Colon (tissue), 2 donors: ENCODE measurements at regions not wholly inside any gene's neighbourhood (a gene's known extent, or its start where the extent isn't known, plus 50 kb on each side); places are given as distances from the start of the nearest gene placed in this dataset.

Source experiments
- FAIRE-seq: peaks from 2 replicates; lab custom pipeline; 2012; peaks lifted over from hg19 to GRCh38; lab: Jason Lieb, UNC
- donor health status: control.
- donor health status: control.

GRCh38 chr3:109532257-109533216, 195.2 kb upstream of the DPPA4 start:
- no peak for FAIRE-seq

DNA sequence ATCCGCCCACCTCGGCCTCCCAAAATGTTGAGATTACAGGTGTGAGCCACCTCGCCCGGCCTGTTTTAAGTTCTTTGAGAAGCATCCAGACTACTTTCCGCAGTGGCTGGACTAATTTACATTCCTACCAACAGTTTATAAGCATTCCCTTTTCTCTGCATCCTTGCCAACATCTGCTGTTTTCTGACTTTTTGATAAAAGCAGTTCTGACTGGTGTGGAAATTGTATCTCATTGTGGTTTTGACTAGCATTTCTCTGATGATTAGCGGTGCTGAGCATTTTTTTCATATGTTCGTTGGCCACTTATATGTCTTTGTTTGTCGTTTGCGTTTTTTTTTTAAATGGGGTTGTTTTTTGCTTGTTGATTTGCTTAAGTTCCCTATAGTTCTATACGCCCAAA, 208.4 kb upstream of the DPPA4 start:
- no peak for FAIRE-seq

DNA sequence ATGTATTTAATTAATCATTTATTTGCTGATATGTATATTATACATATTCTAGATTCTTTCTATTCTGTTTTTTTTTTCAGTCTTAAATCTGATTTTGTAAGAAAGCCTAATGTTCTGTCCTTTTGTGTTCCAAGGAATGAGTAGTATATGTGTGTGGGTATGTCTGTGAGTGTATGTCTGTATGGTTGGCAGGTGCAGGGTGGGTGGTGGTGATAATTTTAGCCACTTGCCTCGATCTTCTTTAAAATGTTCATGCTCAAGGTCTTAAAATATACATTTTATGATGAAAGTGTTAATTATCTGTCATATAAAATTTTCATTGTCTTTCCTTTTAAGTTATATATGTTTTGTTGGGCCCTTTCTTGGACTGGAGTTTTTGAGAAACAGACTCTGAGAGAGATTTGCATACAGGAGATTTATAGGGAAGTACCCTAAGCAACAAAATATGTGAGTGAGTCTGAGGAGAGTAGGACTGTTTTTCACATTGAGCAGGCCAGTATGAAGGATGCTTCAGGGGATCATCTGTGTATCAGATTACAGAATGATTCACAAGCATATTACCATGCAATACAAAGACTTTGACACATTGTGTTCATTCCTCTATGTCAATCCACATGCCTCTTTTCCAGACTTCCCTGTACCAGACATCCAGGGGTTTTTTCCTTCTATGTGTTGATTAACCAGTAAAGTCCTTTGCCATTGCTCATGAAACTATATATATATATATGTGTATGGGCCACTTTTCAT, 211.0 kb upstream of the DPPA4 start:
- no peak for FAIRE-seq

DNA sequence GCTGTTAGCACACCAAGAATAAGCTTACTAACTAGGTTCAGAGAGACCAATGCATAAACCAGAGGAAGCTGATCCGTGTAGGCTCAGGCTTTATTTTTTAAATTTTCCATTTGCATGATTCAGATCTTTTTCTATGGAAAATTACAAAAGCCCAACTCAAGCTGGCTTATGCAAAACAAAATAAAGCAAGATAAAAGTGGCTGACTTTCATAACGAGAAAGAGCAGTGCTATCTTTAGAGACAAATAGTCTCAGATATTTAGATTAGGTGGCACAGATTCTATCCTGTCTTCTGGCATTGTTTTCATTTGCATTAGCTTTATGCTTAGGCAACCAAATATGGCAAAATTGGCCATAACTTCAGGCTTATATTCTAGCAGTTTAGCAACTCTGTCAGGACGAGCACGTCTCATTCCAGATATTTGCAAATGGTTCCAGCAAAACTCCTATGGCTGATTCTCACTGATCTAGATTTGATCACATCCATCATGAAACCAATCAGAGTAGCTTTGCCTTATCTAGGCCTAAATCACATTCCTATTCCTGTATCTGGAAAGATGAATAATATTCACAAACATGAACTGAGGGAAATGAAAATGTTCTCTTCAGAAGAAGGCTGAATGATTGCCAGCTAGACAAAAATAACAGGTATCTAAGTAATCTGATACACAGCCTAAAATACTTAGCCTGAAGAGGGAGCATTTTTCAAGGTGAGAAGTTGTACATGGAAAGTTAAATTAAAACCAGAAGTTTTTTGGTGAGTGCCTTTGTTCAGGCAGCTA, 216.4 kb upstream of the DPPA4 start:
- FAIRE-seq: no peak

DNA sequence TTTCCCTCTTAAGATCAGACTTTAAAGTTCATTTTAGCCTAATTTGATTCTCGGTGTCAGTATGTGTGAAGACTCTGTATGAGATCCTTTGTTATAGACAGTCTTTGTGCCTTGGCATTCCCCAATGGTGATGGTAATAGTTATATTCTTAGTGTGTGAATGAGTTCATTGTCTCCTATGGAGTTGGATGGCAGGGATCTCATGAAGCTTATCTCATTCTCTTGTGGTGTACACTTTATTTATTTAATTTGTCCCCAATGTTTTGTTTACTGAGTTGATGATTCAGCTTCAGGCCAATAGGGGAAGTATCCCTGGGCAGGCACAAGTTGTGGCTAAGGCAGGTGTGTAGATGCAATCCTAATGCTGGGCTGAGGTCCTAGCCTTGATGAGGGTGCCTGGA, 222.0 kb upstream of the DPPA4 start:
- no peak for FAIRE-seq

DNA sequence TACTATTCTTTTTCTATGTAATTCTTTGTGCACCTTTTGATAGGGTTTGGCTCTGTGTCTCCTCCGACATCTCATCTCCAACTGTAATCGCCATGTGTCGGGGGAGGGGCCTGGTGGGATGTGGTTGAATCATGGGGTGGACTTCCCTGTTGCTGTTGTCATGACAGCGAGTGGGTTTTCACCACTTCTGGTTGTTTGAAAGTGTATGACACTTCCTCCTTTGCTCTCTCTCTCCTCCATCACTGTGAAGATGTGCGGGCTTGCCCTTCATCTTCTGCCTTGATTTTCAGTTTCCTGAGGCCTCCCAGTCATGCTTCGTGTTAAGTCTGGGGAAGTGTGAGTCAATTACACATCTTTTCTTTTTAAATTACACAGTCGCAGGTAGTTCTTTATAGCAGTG, 225.8 kb upstream of the DPPA4 start:
- FAIRE-seq: no peak

DNA sequence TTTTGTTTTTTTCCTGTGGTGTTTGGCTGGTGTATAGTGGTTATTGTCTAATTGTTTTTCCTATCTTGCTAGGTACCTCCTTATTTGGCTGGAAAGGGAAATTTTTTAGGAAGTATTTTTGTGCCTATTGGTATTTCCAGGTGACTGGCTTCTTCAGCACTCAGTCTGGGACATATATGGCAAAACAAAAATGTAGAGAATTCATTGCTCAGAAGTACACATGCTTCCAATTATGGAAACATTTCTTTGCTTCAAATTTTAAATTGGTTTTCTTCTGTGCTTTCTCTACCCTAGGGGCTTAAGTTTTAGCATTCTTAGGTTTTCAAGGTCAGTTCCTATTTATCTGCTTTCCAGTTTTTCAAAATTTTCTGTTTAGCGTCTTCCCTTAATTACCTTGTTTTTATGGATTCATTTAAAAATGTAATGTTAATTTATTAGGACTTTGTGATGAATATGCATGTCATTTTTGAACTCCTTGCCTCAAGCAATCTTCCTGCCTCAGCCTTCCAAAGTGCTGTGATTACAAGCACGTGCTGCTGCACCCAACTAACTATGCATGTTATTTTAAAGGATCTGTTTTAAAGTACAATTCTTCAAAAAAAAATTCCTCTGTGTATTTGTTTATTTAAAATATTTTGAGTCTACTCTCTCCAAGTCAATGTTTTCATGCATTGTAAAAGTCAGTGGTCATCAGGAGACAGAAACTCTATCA, 231.9 kb upstream of the DPPA4 start:
- no peak for FAIRE-seq

- no peak for FAIRE-seq
Observed at GRCh38 chr3:109570408-109570807, 233.1 kb upstream of the DPPA4 start.

DNA sequence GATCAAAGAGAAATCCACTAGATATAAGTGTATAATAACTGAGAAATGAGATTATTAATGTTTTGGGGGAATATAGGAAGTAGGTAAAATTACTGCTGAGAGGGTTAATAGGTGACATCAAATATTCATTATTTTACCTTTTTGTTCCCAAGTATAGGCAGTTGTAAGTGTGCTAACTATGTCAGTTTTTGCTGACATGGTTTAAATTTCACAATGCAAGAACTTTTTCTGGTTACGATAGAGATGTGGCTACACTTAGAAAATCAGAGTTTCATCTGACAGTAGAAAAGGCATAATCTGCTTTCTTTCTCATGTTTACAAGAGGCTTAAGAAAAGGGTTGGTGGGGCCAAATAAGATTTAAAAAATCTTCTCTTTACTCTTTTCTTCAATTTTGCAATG, 235.0 kb upstream of the DPPA4 start:
- FAIRE-seq: no peak

DNA sequence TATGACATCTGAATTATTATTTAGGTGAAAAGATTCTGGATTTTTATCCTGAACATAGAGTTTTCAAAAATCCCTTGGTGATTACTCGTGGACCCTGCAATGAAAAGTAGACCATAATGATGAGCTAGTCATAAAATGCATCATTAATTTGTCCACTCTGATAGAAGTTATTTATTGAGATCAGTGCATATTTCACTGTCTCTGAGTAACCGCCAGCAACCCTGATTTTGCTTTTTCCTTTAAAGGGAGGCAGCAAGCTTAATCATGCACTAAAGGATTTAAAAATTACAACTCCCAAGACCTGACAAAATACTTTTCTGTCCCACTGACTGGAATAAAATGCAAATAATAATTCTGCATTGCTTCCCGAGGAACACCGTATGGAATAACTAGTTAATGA, 259.6 kb upstream of the DPPA4 start:
- FAIRE-seq: no peak

DNA sequence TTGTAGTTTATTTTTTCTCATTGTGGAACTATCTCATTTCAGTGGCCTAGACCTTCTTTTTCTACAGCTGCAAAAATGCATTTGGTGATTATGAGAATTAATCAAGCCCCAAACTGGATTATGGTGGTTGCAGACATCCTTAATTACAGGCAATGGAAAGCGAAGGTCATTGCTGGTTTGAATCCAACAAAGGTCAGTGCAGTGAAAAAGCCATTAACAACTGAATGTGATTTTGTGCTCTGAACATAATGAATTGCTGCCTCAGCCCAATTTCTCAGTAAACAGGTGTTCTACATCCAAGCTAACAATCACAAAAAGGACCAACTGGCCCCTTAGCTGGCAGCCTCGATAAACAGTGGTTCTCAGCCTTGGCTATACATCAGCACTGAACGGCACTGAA, 260.1 kb upstream of the DPPA4 start:
- FAIRE-seq: no peak

- FAIRE-seq: no peak
Observed at GRCh38 chr3:109607897-109608296, 270.6 kb upstream of the DPPA4 start.

DNA sequence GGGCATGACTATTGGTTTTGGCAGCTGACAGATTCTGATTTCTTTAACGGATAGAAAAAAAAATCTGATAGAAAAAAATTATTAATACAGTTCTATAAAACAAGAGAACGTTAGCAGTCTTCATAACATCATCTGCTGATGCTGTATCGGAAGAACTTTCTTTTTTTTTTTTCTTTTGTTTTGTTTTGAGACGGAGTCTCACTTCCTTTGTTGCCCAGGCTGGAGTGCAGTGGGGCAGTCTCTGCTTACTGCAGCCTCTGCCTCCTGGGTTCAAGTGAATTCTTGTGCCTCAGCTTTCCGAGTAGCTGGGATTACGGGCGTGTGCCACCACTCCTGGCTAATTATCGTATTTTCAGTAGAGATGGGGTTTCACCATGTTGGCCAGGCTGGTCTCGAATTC, 271.2 kb upstream of the DPPA4 start:
- no peak for FAIRE-seq

- no peak for FAIRE-seq
Observed at GRCh38 chr3:109618766-109619378, 281.5 kb upstream of the DPPA4 start.

- no peak for FAIRE-seq
Observed at GRCh38 chr3:109631897-109632296, 294.6 kb upstream of the DPPA4 start.

- no peak for FAIRE-seq
Observed at GRCh38 chr3:109640146-109640652, 302.9 kb upstream of the DPPA4 start.

- FAIRE-seq: no peak
Observed at GRCh38 chr3:109642025-109642424, 304.7 kb upstream of the DPPA4 start.

GRCh38 chr3:109643590-109643989, 306.2 kb upstream of the DPPA4 start:
- FAIRE-seq: no peak

DNA sequence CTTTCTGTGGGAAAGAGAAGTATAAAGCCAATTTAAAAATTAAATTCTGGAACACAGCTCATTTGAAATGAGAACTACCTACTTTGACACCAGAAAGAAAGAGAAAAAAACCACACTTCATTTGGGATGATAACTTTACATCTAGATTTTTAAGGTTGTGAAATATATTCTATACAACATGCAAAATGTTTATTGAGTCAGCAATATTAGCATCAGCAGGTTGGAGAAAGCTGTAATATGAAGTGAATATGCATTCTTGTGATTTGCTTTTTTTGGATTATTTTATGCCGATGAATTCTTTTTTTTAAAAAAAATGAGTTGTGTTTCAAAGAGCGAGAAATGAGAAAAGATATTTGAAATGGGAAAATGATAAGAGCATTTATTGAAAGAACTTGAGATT, 307.0 kb upstream of the DPPA4 start:
- no peak for FAIRE-seq

DNA sequence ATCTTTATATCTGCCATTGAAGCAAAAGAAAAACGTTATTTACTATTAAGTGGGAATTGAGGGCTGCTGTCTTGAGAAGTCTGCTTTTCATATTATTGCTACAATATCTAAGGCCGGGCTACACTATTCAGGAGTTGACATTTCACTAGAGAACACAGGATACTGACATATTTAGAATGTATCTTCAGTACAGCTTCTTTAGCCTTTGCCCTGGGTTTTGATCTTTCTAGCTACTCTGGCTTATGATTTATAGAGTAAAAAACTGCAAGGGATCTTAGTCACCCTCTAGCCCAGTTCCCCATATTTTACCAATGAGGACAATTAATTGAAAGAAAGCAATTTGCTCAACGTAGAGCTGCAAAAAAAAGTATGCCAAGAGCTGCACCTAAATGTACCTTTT, 307.4 kb upstream of the DPPA4 start:
- FAIRE-seq: no peak

DNA sequence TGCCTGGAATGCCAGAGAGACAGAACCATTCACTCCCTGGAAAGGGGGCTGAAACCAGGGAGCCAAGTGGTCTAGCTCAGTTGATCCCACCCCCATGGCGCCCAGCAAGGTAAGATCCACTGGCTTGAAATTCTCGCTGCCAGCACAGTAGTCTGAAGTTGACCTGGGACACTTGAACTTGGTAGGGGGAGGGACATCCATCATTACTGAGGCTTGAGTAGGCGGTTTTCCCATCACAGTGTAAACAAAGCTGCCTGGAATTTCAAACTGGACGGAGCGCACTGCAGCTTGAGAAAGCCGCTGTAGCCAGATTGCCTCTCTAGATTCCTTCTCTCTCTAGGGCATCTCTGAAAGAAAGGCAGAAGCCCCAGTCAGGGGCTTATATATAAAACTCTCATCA, 310.7 kb upstream of the DPPA4 start:
- no peak for FAIRE-seq
